ENCODE measurements at regions not wholly inside any gene's neighbourhood (a gene's known extent, or its start where the extent isn't known, plus 50 kb on each side); places are given as distances from the start of the nearest gene placed in this dataset.
"Not testable (repeated sequence)": the region's sequence is repeated elsewhere in the genome, so short reads cannot be mapped to it uniquely, and the experiment has no call there.

DNA sequence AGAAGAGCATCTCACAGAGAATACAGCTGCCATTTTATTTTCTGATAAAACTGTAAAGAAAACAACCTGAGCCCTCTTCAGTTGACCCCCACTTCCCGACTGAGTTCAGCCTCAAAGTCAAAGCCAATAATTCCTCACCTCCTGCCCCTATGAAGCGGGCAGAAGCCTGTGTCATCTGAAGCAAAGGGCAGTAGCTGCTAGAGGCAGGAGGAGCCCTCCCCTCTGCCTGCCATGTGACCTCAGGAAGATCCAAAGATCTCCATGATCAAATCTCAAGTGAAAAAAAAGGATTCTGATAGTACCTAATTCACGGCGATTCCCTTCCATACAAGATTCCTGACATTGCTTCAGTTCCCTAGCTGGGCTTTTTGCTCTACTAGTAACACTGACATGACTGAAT lies 223.1 kb upstream of the CAND1 start:
- H3K27ac Mint-ChIP-seq = no peak overlapping the region
- H3K4me3 Mint-ChIP-seq = no peak overlapping the region
- POLR2A ChIA-PET (ENCODE audit: partially characterized antibody) = no interaction called here
- H3K27ac ChIP-seq (ENCODE audit: low read depth, low read length) = no peak overlapping the region
- no peak for DNase-seq
- H3K27me3 Mint-ChIP-seq = peaks cover 6 to 7% of the 10 kb centered on the region in 2 donors
- CTCF ChIA-PET (ENCODE audit: partially characterized antibody) = no interaction called here
- no peaks in the 10 kb centered on the region for H3K4me1 Mint-ChIP-seq
- H3K9me3 ChIP-seq (ENCODE audit: control insufficient read depth in 1 of 2, low read length in 2 of 2) = no peaks in the 10 kb centered on the region
- no peaks in the 10 kb centered on the region for H3K27me3 ChIP-seq (ENCODE audit: insufficient read depth, low read length)
- H3K4me1 ChIP-seq (ENCODE audit: insufficient read depth, low read length) = no peaks in the 10 kb centered on the region
- no peaks in the 10 kb centered on the region for H3K36me3 ChIP-seq (ENCODE audit: insufficient read depth, low read length)
- H3K36me3 Mint-ChIP-seq = no peaks in the 10 kb centered on the region
- no peaks in the 10 kb centered on the region for H3K9me3 Mint-ChIP-seq
- intact Hi-C loops (cut with micrococcal nuclease) = no loop called here
- H3K4me3 ChIP-seq (ENCODE audit: low read length in 2 of 2) = no peak overlapping the region

DNA sequence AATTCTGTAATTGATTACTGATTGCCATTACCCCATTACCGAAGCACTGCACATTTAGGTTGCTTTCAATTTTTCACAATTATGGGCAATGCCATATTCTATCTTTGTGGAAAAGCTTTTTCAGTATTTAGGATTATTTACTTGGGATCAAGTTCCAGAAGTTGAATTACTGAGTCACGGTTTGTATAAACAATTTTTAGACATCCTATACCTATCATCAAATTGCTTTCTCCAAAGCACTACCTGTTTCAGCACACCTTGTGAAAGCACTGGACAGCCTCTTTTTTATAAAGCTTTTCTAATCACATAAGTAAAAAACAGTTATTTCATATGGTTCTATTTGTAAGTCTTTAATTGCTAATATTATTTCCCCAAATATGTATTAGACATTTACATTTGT lies 221.5 kb upstream of the CAND1 start:
- ChIA-PET CTCF (ENCODE audit: partially characterized antibody) (no interaction called here), POLR2A (ENCODE audit: partially characterized antibody) (no interaction called here)
- Mint-ChIP-seq H3K27ac (no peak overlapping the region), H3K27me3 (peaks cover 6 to 7% of the 10 kb centered on the region in 2 donors), H3K9me3 (no peaks in the 10 kb centered on the region), H3K4me1 (no peaks in the 10 kb centered on the region), H3K36me3 (no peaks in the 10 kb centered on the region), H3K4me3 (no peak overlapping the region)
- Histone ChIP-seq H3K36me3 (ENCODE audit: insufficient read depth, low read length) (no peaks in the 10 kb centered on the region), H3K4me3 (ENCODE audit: low read length in 2 of 2) (no peak overlapping the region), H3K27me3 (ENCODE audit: insufficient read depth, low read length) (no peaks in the 10 kb centered on the region), H3K27ac (ENCODE audit: low read depth, low read length) (no peak overlapping the region), H3K9me3 (ENCODE audit: control insufficient read depth in 1 of 2, low read length in 2 of 2) (no peaks in the 10 kb centered on the region), H3K4me1 (ENCODE audit: insufficient read depth, low read length) (no peaks in the 10 kb centered on the region)
- intact Hi-C loops (cut with micrococcal nuclease) = no loop called here
- no peak for DNase-seq

DNA sequence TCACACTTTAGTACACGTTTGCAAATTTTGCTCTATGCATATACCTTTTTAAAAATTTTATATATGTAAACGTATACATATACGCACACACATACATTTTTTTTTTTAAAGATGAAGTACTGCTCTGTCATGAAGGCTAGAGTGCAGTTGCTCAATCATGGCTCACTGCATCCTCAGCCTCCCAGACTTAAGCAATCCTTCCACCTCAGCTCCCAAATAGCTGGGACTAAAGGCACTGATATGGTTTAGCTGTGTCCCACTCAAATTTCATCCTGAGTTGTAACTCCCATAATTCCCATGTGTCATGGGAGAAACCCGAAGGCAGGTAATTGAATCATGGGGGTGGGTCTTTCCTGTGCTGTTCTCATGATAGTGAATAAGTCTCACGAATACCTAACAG lies 220.8 kb upstream of the CAND1 start:
- no peaks in the 10 kb centered on the region for H3K9me3 Mint-ChIP-seq
- ChIA-PET POLR2A (ENCODE audit: partially characterized antibody) (no interaction called here), CTCF (ENCODE audit: partially characterized antibody) (no interaction called here)
- no peak overlapping the region for H3K27ac Mint-ChIP-seq
- Histone ChIP-seq H3K27me3 (ENCODE audit: insufficient read depth, low read length) (no peaks in the 10 kb centered on the region), H3K4me1 (ENCODE audit: insufficient read depth, low read length) (no peaks in the 10 kb centered on the region), H3K36me3 (ENCODE audit: insufficient read depth, low read length) (no peaks in the 10 kb centered on the region), H3K9me3 (ENCODE audit: control insufficient read depth in 1 of 2, low read length in 2 of 2) (no peaks in the 10 kb centered on the region), H3K27ac (ENCODE audit: low read depth, low read length) (no peak overlapping the region), H3K4me3 (ENCODE audit: low read length in 2 of 2) (no peak overlapping the region)
- no peaks in the 10 kb centered on the region for H3K36me3 Mint-ChIP-seq
- DNase-seq = no peak
- intact Hi-C loops (cut with micrococcal nuclease) = no loop called here
- no peaks in the 10 kb centered on the region for H3K4me1 Mint-ChIP-seq
- peaks cover 6% of the 10 kb centered on the region in 2 donors for H3K27me3 Mint-ChIP-seq
- no peak overlapping the region for H3K4me3 Mint-ChIP-seq

DNA sequence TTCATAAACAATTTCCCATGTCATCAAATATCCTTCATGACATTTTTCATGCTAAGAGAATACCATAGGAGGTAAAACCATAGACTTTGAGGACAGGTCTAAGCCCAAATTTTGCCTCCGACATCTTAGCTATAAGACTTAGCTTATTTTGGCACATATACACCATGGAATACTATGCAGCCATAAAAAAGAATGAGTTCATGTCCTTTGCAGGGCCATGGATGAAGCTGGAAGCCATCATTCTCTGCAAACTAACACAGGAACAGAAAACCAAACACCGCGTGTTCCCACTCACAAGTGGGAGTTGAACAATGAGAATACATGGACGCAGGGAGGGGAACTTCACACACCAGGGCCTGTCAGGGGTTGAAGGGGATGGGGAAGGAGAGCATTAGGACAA lies 220.0 kb upstream of the CAND1 start:
- DNase-seq; H3K4me3 ChIP-seq (ENCODE audit: low read length in 2 of 2); H3K27me3 Mint-ChIP-seq; H3K4me1 ChIP-seq (ENCODE audit: insufficient read depth, low read length); POLR2A ChIA-PET (ENCODE audit: partially characterized antibody); H3K4me1 Mint-ChIP-seq; H3K9me3 Mint-ChIP-seq; H3K9me3 ChIP-seq (ENCODE audit: control insufficient read depth in 1 of 2, low read length in 2 of 2); CTCF ChIA-PET (ENCODE audit: partially characterized antibody); H3K27ac Mint-ChIP-seq; H3K36me3 Mint-ChIP-seq; H3K27ac ChIP-seq (ENCODE audit: low read depth, low read length); H3K27me3 ChIP-seq (ENCODE audit: insufficient read depth, low read length); H3K4me3 Mint-ChIP-seq; H3K36me3 ChIP-seq (ENCODE audit: insufficient read depth, low read length); intact Hi-C loops (cut with micrococcal nuclease): not testable (repeated sequence)

DNA sequence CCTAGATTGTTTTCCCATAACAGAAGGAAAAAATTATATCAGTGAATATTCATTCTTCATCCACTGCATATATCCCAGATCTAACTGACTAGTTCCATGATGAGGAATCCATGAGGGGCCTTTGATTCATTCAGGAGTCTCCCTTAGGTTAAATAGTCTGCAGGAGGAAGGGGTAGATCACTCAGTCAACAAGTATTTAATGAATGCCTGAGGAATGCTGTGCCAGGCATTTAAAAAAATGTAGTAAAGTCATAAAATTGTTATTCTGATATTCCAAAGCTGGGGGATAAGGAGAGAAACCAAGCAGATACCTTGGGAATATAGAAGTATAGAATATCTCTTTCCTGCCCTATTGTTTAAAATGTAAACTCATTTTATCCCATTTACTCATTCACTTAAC lies 216.2 kb upstream of the CAND1 start:
- Histone ChIP-seq H3K4me3 (ENCODE audit: low read length in 2 of 2) (no peak overlapping the region), H3K27me3 (ENCODE audit: insufficient read depth, low read length) (no peaks in the 10 kb centered on the region), H3K27ac (ENCODE audit: low read depth, low read length) (no peak overlapping the region), H3K9me3 (ENCODE audit: control insufficient read depth in 1 of 2, low read length in 2 of 2) (no peaks in the 10 kb centered on the region), H3K4me1 (ENCODE audit: insufficient read depth, low read length) (no peaks in the 10 kb centered on the region), H3K36me3 (ENCODE audit: insufficient read depth, low read length) (no peaks in the 10 kb centered on the region)
- Mint-ChIP-seq H3K27me3 (peaks cover 4% of the 10 kb centered on the region in 2 donors), H3K36me3 (no peaks in the 10 kb centered on the region), H3K27ac (no peak overlapping the region), H3K4me1 (no peaks in the 10 kb centered on the region), H3K9me3 (no peaks in the 10 kb centered on the region), H3K4me3 (no peak overlapping the region)
- CTCF ChIA-PET (ENCODE audit: partially characterized antibody) = no interaction called here
- POLR2A ChIA-PET (ENCODE audit: partially characterized antibody) = no interaction called here
- intact Hi-C loops (cut with micrococcal nuclease) = no loop called here
- DNase-seq = no peak

DNA sequence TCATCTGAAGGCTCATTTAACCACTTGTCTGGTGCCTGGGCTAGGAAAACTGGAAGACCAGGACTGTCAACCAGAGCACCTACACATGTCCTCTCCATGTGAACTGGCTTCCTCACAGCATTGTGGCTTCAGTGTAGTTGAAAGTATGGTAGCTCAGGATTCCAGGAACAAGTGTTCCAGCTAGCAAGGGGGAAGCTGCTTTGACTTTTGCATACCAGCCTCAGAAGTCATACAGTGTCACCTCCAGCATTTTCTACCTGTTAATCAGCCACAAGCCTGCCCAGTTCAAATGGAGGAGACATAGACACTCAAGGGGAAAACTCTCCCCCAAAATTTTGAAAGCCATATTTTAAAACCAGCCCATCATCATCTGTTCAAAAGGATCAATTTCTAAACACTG lies 212.8 kb upstream of the CAND1 start:
- no peak overlapping the region for H3K4me3 ChIP-seq (ENCODE audit: low read length in 2 of 2)
- Mint-ChIP-seq H3K4me3 (no peak overlapping the region), H3K27me3 (peaks cover 7 to 8% of the 10 kb centered on the region in 2 donors), H3K27ac (no peak overlapping the region), H3K4me1 (no peaks in the 10 kb centered on the region), H3K36me3 (no peaks in the 10 kb centered on the region), H3K9me3 (no peaks in the 10 kb centered on the region)
- no peak overlapping the region for H3K27ac ChIP-seq (ENCODE audit: low read depth, low read length)
- DNase-seq = no peak
- no peaks in the 10 kb centered on the region for H3K36me3 ChIP-seq (ENCODE audit: insufficient read depth, low read length)
- CTCF ChIA-PET (ENCODE audit: partially characterized antibody) = no interaction called here
- no peaks in the 10 kb centered on the region for H3K27me3 ChIP-seq (ENCODE audit: insufficient read depth, low read length)
- H3K4me1 ChIP-seq (ENCODE audit: insufficient read depth, low read length) = no peaks in the 10 kb centered on the region
- H3K9me3 ChIP-seq (ENCODE audit: control insufficient read depth in 1 of 2, low read length in 2 of 2) = no peaks in the 10 kb centered on the region
- intact Hi-C loops (cut with micrococcal nuclease) = no loop called here
- POLR2A ChIA-PET (ENCODE audit: partially characterized antibody) = no interaction called here

DNA sequence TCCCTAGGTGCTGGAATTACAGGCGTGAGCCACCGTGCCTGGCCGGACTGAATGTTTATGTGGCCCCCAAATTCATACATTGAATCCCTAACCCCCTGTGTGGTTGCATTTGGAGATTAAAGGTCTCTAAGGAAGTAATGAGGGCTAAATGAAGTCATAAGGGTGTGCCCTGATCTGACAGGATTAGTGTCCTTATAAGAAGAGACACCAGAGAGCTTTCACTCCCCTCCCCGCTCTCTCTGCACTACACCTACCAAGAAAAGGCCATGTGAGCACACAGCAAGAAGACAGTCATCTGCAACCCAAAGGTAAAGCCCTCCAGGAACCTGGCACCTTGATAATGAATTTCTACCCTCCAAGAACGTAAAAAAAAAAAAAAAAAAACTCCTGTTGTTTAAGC lies 212.1 kb upstream of the CAND1 start:
- intact Hi-C loops (cut with micrococcal nuclease) = no loop called here
- Histone ChIP-seq H3K9me3 (ENCODE audit: control insufficient read depth in 1 of 2, low read length in 2 of 2) (no peaks in the 10 kb centered on the region), H3K4me1 (ENCODE audit: insufficient read depth, low read length) (no peaks in the 10 kb centered on the region), H3K27ac (ENCODE audit: low read depth, low read length) (no peak overlapping the region), H3K27me3 (ENCODE audit: insufficient read depth, low read length) (no peaks in the 10 kb centered on the region), H3K4me3 (ENCODE audit: low read length in 2 of 2) (no peak overlapping the region), H3K36me3 (ENCODE audit: insufficient read depth, low read length) (no peaks in the 10 kb centered on the region)
- ChIA-PET POLR2A (ENCODE audit: partially characterized antibody) (no interaction called here), CTCF (ENCODE audit: partially characterized antibody) (no interaction called here)
- Mint-ChIP-seq H3K4me1 (no peaks in the 10 kb centered on the region), H3K4me3 (no peak overlapping the region), H3K27ac (no peak overlapping the region), H3K27me3 (peaks cover 10 to 11% of the 10 kb centered on the region in 2 donors), H3K9me3 (no peaks in the 10 kb centered on the region), H3K36me3 (no peaks in the 10 kb centered on the region)
- DNase-seq = no peak

DNA sequence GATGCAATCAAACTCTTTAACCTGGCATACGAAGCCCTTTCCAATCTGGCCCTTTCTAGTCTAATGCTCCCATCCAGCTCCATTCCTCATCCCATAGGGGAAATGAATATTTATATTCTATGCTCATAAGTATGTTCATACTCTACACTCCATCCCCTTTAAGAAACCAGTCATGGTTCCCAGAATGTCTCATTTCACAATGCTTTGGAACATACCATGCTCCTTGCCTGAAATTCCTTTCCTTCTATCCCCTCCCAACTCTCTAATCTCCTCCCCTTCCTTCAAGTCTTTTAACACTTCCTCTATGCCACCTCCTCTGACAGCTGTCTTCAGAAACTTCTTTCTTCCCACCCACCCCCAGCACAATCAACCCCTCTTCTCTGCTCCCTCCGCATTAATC lies 207.0 kb upstream of the CAND1 start:
- Histone ChIP-seq H3K27me3 (ENCODE audit: insufficient read depth, low read length) (no peaks in the 10 kb centered on the region), H3K9me3 (ENCODE audit: control insufficient read depth in 1 of 2, low read length in 2 of 2) (no peaks in the 10 kb centered on the region), H3K4me1 (ENCODE audit: insufficient read depth, low read length) (no peaks in the 10 kb centered on the region), H3K36me3 (ENCODE audit: insufficient read depth, low read length) (no peaks in the 10 kb centered on the region), H3K27ac (ENCODE audit: low read depth, low read length) (no peak overlapping the region), H3K4me3 (ENCODE audit: low read length in 2 of 2) (no peak overlapping the region)
- intact Hi-C loops (cut with micrococcal nuclease) = no loop called here
- CTCF ChIA-PET (ENCODE audit: partially characterized antibody) = no interaction called here
- H3K4me3 Mint-ChIP-seq = no peak overlapping the region
- no peaks in the 10 kb centered on the region for H3K36me3 Mint-ChIP-seq
- H3K9me3 Mint-ChIP-seq = no peaks in the 10 kb centered on the region
- POLR2A ChIA-PET (ENCODE audit: partially characterized antibody) = no interaction called here
- H3K4me1 Mint-ChIP-seq = no peaks in the 10 kb centered on the region
- DNase-seq = no peak
- no peak overlapping the region for H3K27ac Mint-ChIP-seq
- peaks cover 16 to 17% of the 10 kb centered on the region in 2 donors for H3K27me3 Mint-ChIP-seq
